B cell (primary cell): ENCODE measurements at regions not wholly inside any gene's neighbourhood (a gene's known extent, or its start where the extent isn't known, plus 50 kb on each side); places are given as distances from the start of the nearest gene placed in this dataset.

Experiments used
- ATAC-seq: fragments of 200-7000 bp; cut with Tn5 transposase; one replicate; pipeline ENCODE4 v1.10.0; 2021; ENCODE audit warnings: low read depth, mild to moderate bottlenecking, moderate number of reproducible peaks, moderate library complexity
- CTCF ChIA-PET: fragments of 350-600 bp; sonication (Branson Sonifier 250); formaldehyde crosslinking; loops from one replicate; lab custom pipeline; 2021; ENCODE audit warnings: antibody characterized with exemption, inconsistent platforms; lab: Charles Lee
- POLR2A ChIA-PET: fragments of 350-600 bp; sonication (Branson Sonifier 250); formaldehyde crosslinking; loops from one replicate; lab custom pipeline; 2021; ENCODE audit warnings: antibody characterized with exemption; lab: Charles Lee
- DNase-seq: peaks from one replicate; pipeline ENCODE4 v3.0.0; 2013
- H2AFZ ChIP-seq: 2 replicates; pipeline ENCODE4 v1.6.1; 2012; ENCODE audit warnings: mild to moderate bottlenecking, low read depth, low read length; ENCODE audit not compliant: insufficient read depth, poor library complexity, severe bottlenecking
- H3K27ac ChIP-seq, 2 donors: 1 replicate in 1 of 2; 2 replicates in 1 of 2; pipeline ENCODE4 v1.5.1; 2012 to 2013; ENCODE audit warnings: low read length in 2 of 2, mild to moderate bottlenecking in 2 of 2, moderate library complexity in 1 of 2
- H3K27me3 ChIP-seq, 4 experiments: fragments of 200-600 bp in 1 of 4; sonication (generic) in 1 of 4; replicated peaks in 1 of 4; 1 replicate in 2 of 4; 2 replicates in 2 of 4; pipeline versions ENCODE4 v1.6.1 to v1.7.0; 2013 to 2016; ENCODE audit warnings: low read length in 3 of 4, mild to moderate bottlenecking in 2 of 4, mixed read lengths in 1 of 4, moderate library complexity in 1 of 4; ENCODE audit not compliant: insufficient read depth in 4 of 4, control insufficient read depth in 3 of 4; ENCODE audit errors: control extremely low read depth in 1 of 4
- H3K36me3 ChIP-seq, 2 experiments: replicated peaks in 1 of 2; 1 replicate in 1 of 2; 2 replicates in 1 of 2; pipeline versions ENCODE4 v1.6.1 to v1.7.1; 2013; ENCODE audit warnings: low read length in 1 of 2; ENCODE audit not compliant: insufficient read depth in 2 of 2, control insufficient read depth in 1 of 2; ENCODE audit errors: control extremely low read depth in 1 of 2, extremely low read depth in 1 of 2
- H3K4me1 ChIP-seq, 2 donors: fragments of 200-600 bp in 1 of 2; sonication (generic) in 1 of 2; 1 replicate in 1 of 2; 2 replicates in 1 of 2; pipeline versions ENCODE4 v1.5.1 to v1.6.1; 2013 to 2017; ENCODE audit warnings: low read length in 2 of 2; ENCODE audit not compliant: control insufficient read depth in 2 of 2, insufficient read depth in 2 of 2
- H3K4me2 ChIP-seq: replicated peaks from 2 replicates; pipeline ENCODE3; 2012; ENCODE audit warnings: mild to moderate bottlenecking, low read depth, low read length; ENCODE audit not compliant: poor library complexity, severe bottlenecking
- H3K4me3 ChIP-seq, 5 experiments: fragments of 200-600 bp in 1 of 5; sonication (generic) in 1 of 5; 1 replicate in 3 of 5; 2 replicates in 2 of 5; pipeline versions ENCODE4 v1.5.1 to v1.7.0; 2011 to 2016; ENCODE audit warnings: low read length in 4 of 5, mild to moderate bottlenecking in 4 of 5, low read depth in 2 of 5, control low read depth in 1 of 5, moderate library complexity in 1 of 5; ENCODE audit not compliant: insufficient read depth in 1 of 5; ENCODE audit errors: control extremely low read depth in 1 of 5, extremely low read depth in 1 of 5
- H3K79me2 ChIP-seq: fragments of 200-600 bp; sonication (generic); one replicate; pipeline ENCODE4 v1.6.0; 2016; ENCODE audit warnings: low read length; ENCODE audit not compliant: control insufficient read depth, insufficient read depth
- H3K9ac ChIP-seq: fragments of 200-600 bp; sonication (generic); 2 replicates; pipeline ENCODE4 v1.6.1; 2017; ENCODE audit warnings: mild to moderate bottlenecking, low read length, moderate library complexity
- H3K9me3 ChIP-seq, 3 donors: one replicate each; pipeline versions ENCODE4 v1.6.1 to v1.7.1; 2013; ENCODE audit warnings: low read length in 2 of 3; ENCODE audit not compliant: control insufficient read depth in 2 of 3, insufficient read depth in 1 of 3; ENCODE audit errors: control extremely low read depth in 1 of 3
- H4K20me1 ChIP-seq: 2 replicates; pipeline ENCODE4 v1.6.0; 2012; ENCODE audit warnings: mild to moderate bottlenecking, low read length; ENCODE audit not compliant: insufficient read depth, control insufficient read depth, poor library complexity, severe bottlenecking
- H3K27ac Mint-ChIP-seq: one replicate; pipeline ENCODE4 v1.8.0; 2021; ENCODE audit warnings: mixed read lengths
- H3K27me3 Mint-ChIP-seq: one replicate; pipeline ENCODE4 v1.8.0; 2021; ENCODE audit warnings: mixed read lengths
- H3K4me1 Mint-ChIP-seq: one replicate; pipeline ENCODE4 v1.8.0; 2021; ENCODE audit warnings: mixed read lengths
- H3K4me3 Mint-ChIP-seq: one replicate; pipeline ENCODE4 v1.8.0; 2021; ENCODE audit warnings: mixed read lengths
- H3K9me3 Mint-ChIP-seq: one replicate; pipeline ENCODE4 v1.8.0; 2022; ENCODE audit warnings: mixed read lengths; ENCODE audit not compliant: insufficient read depth
- CTCF ChIP-seq: fragments of 200-600 bp; IDR thresholded peaks from one replicate; pipeline ENCODE4 v1.8.0; 2022; ENCODE audit warnings: antibody characterized with exemption, mild to moderate bottlenecking
- EZH2 ChIP-seq: IDR thresholded peaks from 2 replicates; pipeline ENCODE4 v1.6.1; 2012; ENCODE audit warnings: borderline replicate concordance, low read depth, mild to moderate bottlenecking, moderate library complexity, low read length; ENCODE audit not compliant: insufficient read depth, poor library complexity, severe bottlenecking
- WGBS: methylation state at CpG from one replicate; pipeline ENCODE4 v1.1.5; 2013; ENCODE audit warnings: missing lambda C conversion rate; ENCODE audit not compliant: insufficient coverage; 5-methylcytosine and 5-hydroxymethylcytosine counted together
- intact Hi-C: fragments of 100-400 bp; cut with micrococcal nuclease; formaldehyde crosslinking; loops from one replicate; pipeline ENCODE4 v1.10.0; 2022

GRCh38 chr12:67096533-67097318 lies 172.4 kb upstream of the CAND1 start:
- ChIA-PET CTCF (no interaction called here), POLR2A (no interaction called here)
- Histone ChIP-seq H3K4me3 (no peak overlapping the region), H3K9ac (no peak overlapping the region), H3K27me3 (no peaks in the 10 kb centered on the region), H4K20me1 (no peaks in the 10 kb centered on the region), H3K4me2 (no peak overlapping the region), H3K9me3 (no peaks in the 10 kb centered on the region), H3K36me3 (no peaks in the 10 kb centered on the region), H3K79me2 (no peaks in the 10 kb centered on the region), H2AFZ (no peak overlapping the region), H3K4me1 (no peaks in the 10 kb centered on the region), H3K27ac (no peak overlapping the region)
- intact Hi-C loops = no loop called here
- Mint-ChIP-seq H3K27me3 (peaks cover 15% of the 10 kb centered on the region), H3K4me1 (no peaks in the 10 kb centered on the region), H3K9me3 (no peaks in the 10 kb centered on the region), H3K27ac (no peak overlapping the region), H3K4me3 (no peak overlapping the region)
- TF ChIP-seq CTCF = no peak
- no peak for TF ChIP-seq EZH2
- WGBS = no CpG with 5 or more reads among the region's 2 CpGs
- no peak for DNase-seq
- no peak for ATAC-seq

- WGBS = 56% methylated on average over 3 of the region's 3 CpGs
- H3K4me3 ChIP-seq = no peak overlapping the region
- Mint-ChIP-seq H3K4me3 (no peak overlapping the region), H3K27me3 (peaks cover 10% of the 10 kb centered on the region), H3K27ac (no peak overlapping the region), H3K4me1 (no peaks in the 10 kb centered on the region), H3K9me3 (no peaks in the 10 kb centered on the region)
- no peak overlapping the region for H3K27ac ChIP-seq
- ChIA-PET POLR2A (no interaction called here), CTCF (no interaction called here)
- H3K9me3 ChIP-seq = no peaks in the 10 kb centered on the region
- H3K79me2 ChIP-seq = no peaks in the 10 kb centered on the region
- no peaks in the 10 kb centered on the region for H3K27me3 ChIP-seq
- H3K4me2 ChIP-seq = no peak overlapping the region
- H3K36me3 ChIP-seq = no peaks in the 10 kb centered on the region
- intact Hi-C loops = no loop called here
- H4K20me1 ChIP-seq = no peaks in the 10 kb centered on the region
- no peak overlapping the region for H2AFZ ChIP-seq
- no peak overlapping the region for H3K9ac ChIP-seq
- DNase-seq (no peak), ATAC-seq (no peak)
- no peaks in the 10 kb centered on the region for H3K4me1 ChIP-seq
- TF ChIP-seq CTCF (no peak), EZH2 (no peak)
Observed at GRCh38 chr12:67099858-67100257, 169.3 kb upstream of the CAND1 start.
